Astrocyte (in vitro differentiated cells and primary cell): ENCODE measurements at regions not wholly inside any gene's neighbourhood (a gene's known extent, or its start where the extent isn't known, plus 50 kb on each side); places are given as distances from the start of the nearest gene placed in this dataset.
"Not testable (repeated sequence)": the region's sequence is repeated elsewhere in the genome, so short reads cannot be mapped to it uniquely, and the experiment has no call there.

Source experiments
- DNase-seq: peaks from one replicate; pipeline ENCODE4 v3.0.0-alpha.2; 2010; ENCODE audit warnings: low read depth
- FAIRE-seq: peaks from 2 replicates; lab custom pipeline; 2011; peaks lifted over from hg19 to GRCh38; lab: Jason Lieb, UNC
- H2AFZ ChIP-seq: 2 replicates; pipeline ENCODE4 v1.6.0; 2012; ENCODE audit warnings: low read depth, low read length, inconsistent platforms
- H3K27ac ChIP-seq: 2 replicates; pipeline ENCODE4 v1.5.1; 2011; ENCODE audit warnings: low read depth, low read length, inconsistent platforms
- H3K27me3 ChIP-seq: 2 replicates; pipeline ENCODE4 v1.6.0; 2011; ENCODE audit warnings: low read length, inconsistent platforms; ENCODE audit not compliant: insufficient read depth
- H3K36me3 ChIP-seq: 2 replicates; pipeline ENCODE4 v1.5.1; 2011; ENCODE audit warnings: low read length, inconsistent platforms; ENCODE audit not compliant: insufficient read depth
- H3K4me1 ChIP-seq: 2 replicates; pipeline ENCODE4 v1.5.1; 2011; ENCODE audit warnings: low read length, inconsistent platforms; ENCODE audit not compliant: insufficient read depth
- H3K4me2 ChIP-seq: 2 replicates; pipeline ENCODE4 v1.6.0; 2012; ENCODE audit warnings: low read length, inconsistent platforms
- H3K4me3 ChIP-seq: 2 replicates; pipeline ENCODE4 v1.5.1; 2011; ENCODE audit warnings: low read depth, mild to moderate bottlenecking, low read length, inconsistent platforms; ENCODE audit not compliant: insufficient read depth
- H3K79me2 ChIP-seq: 2 replicates; pipeline ENCODE4 v1.6.0; 2012; ENCODE audit warnings: mild to moderate bottlenecking, low read length, inconsistent platforms; ENCODE audit not compliant: insufficient read depth
- H3K9ac ChIP-seq: 2 replicates; pipeline ENCODE4 v1.6.0; 2012; ENCODE audit warnings: mild to moderate bottlenecking, low read length, inconsistent platforms
- H3K9me3 ChIP-seq: 2 replicates; pipeline ENCODE4 v1.5.1; 2012; ENCODE audit warnings: low read depth, mild to moderate bottlenecking, low read length, inconsistent platforms; ENCODE audit not compliant: insufficient read depth
- H4K20me1 ChIP-seq: 2 replicates; pipeline ENCODE4 v1.6.0; 2012; ENCODE audit warnings: low read length, inconsistent platforms; ENCODE audit not compliant: insufficient read depth
- H3K27ac Mint-ChIP-seq: one replicate; pipeline ENCODE4 v1.8.0; 2021; ENCODE audit warnings: mild to moderate bottlenecking, mixed read lengths; ENCODE audit not compliant: unreplicated experiment
- H3K27me3 Mint-ChIP-seq: one replicate; pipeline ENCODE4 v1.8.0; 2021; ENCODE audit warnings: low read depth, mixed read lengths; ENCODE audit not compliant: unreplicated experiment
- H3K36me3 Mint-ChIP-seq: one replicate; pipeline ENCODE4 v1.8.0; 2021; ENCODE audit warnings: low read depth, mixed read lengths; ENCODE audit not compliant: unreplicated experiment
- H3K4me1 Mint-ChIP-seq: one replicate; pipeline ENCODE4 v1.8.0; 2021; ENCODE audit warnings: low read depth, mixed read lengths; ENCODE audit not compliant: unreplicated experiment
- H3K4me3 Mint-ChIP-seq: one replicate; pipeline ENCODE4 v1.8.0; 2021; ENCODE audit warnings: mild to moderate bottlenecking, moderate library complexity, mixed read lengths; ENCODE audit not compliant: unreplicated experiment
- H3K9me3 Mint-ChIP-seq: one replicate; pipeline ENCODE4 v1.8.0; 2021; ENCODE audit warnings: mild to moderate bottlenecking, mixed read lengths; ENCODE audit not compliant: unreplicated experiment
- EZH2 ChIP-seq: IDR thresholded peaks from 2 replicates; pipeline ENCODE4 v1.6.1; 2012; ENCODE audit warnings: mild to moderate bottlenecking, low read length, inconsistent platforms; ENCODE audit not compliant: insufficient read depth
- TF ChIP-seq, protein P1 (sequence below): IDR thresholded peaks from 2 replicates; pipeline ENCODE4 v1.5.1; 2011; ENCODE audit warnings: low read depth, mild to moderate bottlenecking, inconsistent platforms, low read length, moderate library complexity; ENCODE audit not compliant: insufficient read depth

DNA sequence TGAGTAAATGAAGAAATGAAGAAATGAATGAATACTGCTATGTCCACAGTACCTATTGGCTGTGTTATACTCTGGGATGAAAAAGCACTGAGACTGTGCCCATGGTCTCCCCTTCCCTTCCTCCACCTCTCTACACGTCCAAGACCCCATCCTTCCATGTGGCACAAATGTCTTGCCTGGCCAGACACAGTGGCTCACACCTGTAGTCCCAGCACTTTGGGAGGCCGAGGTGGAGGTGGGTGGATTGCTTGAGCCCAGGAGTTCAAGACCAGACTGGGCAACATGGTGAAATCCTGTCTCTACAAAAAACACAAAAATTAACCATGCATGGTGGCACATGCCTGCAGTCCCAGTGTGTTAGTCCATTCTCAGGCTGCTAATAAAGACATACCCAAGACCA lies 200.1 kb downstream of the FAM43A start:
- H3K9me3 ChIP-seq, result peaks cover 14% of the 10 kb centered on the region
- Mint-ChIP-seq H3K36me3 (peaks cover 10% of the 10 kb centered on the region), H3K4me1 (no peaks in the 10 kb centered on the region), H3K27ac (no peak overlapping the region), H3K27me3 (peaks cover 24% of the 10 kb centered on the region), H3K4me3 (no peak overlapping the region), H3K9me3 (peaks cover 15% of the 10 kb centered on the region)
- H3K79me2 ChIP-seq, result no peaks in the 10 kb centered on the region
- no peak overlapping the region for H3K4me3 ChIP-seq
- H3K9ac ChIP-seq, result no peak overlapping the region
- H3K4me2 ChIP-seq, result no peak overlapping the region
- no peaks in the 10 kb centered on the region for H4K20me1 ChIP-seq
- no peaks in the 10 kb centered on the region for H3K36me3 ChIP-seq
- DNase-seq (no peak), FAIRE-seq (no peak)
- no peak overlapping the region for H3K27ac ChIP-seq
- peaks cover 2% of the 10 kb centered on the region for H3K27me3 ChIP-seq
- no peaks in the 10 kb centered on the region for H3K4me1 ChIP-seq
- H2AFZ ChIP-seq, result no peak overlapping the region
- TF ChIP-seq, protein P1, sequence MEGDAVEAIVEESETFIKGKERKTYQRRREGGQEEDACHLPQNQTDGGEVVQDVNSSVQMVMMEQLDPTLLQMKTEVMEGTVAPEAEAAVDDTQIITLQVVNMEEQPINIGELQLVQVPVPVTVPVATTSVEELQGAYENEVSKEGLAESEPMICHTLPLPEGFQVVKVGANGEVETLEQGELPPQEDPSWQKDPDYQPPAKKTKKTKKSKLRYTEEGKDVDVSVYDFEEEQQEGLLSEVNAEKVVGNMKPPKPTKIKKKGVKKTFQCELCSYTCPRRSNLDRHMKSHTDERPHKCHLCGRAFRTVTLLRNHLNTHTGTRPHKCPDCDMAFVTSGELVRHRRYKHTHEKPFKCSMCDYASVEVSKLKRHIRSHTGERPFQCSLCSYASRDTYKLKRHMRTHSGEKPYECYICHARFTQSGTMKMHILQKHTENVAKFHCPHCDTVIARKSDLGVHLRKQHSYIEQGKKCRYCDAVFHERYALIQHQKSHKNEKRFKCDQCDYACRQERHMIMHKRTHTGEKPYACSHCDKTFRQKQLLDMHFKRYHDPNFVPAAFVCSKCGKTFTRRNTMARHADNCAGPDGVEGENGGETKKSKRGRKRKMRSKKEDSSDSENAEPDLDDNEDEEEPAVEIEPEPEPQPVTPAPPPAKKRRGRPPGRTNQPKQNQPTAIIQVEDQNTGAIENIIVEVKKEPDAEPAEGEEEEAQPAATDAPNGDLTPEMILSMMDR, result no peak
- no peak for TF ChIP-seq EZH2

DNA sequence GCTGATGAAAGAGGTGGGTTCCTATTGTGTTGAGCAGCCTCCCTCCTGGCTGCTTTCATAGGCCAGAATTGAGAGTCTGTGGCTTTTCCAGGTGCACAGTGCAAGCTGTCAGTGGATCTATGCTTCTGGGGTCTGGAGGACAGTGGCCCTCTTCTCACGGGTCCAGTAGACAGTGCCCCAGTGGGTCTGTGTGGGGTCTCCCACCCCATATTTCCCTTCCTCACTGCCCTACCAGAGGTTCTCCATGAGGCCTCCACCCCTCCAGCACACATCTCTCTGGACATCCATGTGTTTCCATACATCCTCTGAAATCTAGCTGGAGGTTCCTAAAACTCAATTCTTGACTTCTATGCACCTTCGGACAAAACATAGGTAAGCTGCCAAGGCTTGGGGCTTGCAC lies 201.2 kb downstream of the FAM43A start:
- no peak overlapping the region for H3K27ac Mint-ChIP-seq
- Histone ChIP-seq H3K9ac (no peak overlapping the region), H3K9me3 (peaks cover 14% of the 10 kb centered on the region), H3K36me3 (no peaks in the 10 kb centered on the region), H3K4me3 (no peak overlapping the region), H3K4me1 (no peaks in the 10 kb centered on the region), H4K20me1 (no peaks in the 10 kb centered on the region), H2AFZ (no peak overlapping the region), H3K27ac (no peak overlapping the region), H3K4me2 (no peak overlapping the region), H3K79me2 (no peaks in the 10 kb centered on the region), H3K27me3 (no peaks in the 10 kb centered on the region)
- FAIRE-seq (no peak), DNase-seq (no peak)
- peaks cover 10% of the 10 kb centered on the region for H3K36me3 Mint-ChIP-seq
- no peaks in the 10 kb centered on the region for H3K4me1 Mint-ChIP-seq
- no peak overlapping the region for H3K4me3 Mint-ChIP-seq
- H3K27me3 Mint-ChIP-seq, result peaks cover 24% of the 10 kb centered on the region
- peaks cover 15% of the 10 kb centered on the region for H3K9me3 Mint-ChIP-seq
- no peak for TF ChIP-seq EZH2
- TF ChIP-seq, protein P1, result no peak

DNA sequence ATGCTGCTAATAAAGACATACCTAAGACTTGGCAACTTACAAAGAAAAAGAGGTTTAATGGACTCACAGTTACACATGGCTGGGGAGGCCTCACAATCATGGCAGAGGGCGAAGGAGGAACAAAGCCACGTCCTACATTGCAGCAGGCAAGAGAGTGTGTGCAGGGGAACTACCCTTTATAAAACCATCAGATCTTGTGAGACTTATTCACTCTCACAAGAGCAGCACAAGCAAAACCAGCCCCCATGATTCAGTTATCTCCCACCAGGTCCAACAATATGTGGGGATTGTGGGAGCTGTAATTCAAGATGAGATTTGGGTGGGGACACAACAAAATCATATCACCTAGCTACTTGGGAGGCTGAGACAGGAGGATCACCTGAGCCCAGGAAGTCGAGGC lies 202.4 kb downstream of the FAM43A start:
- not testable (repeated sequence) for H3K27ac ChIP-seq, H3K4me1 Mint-ChIP-seq, H3K27me3 ChIP-seq, H4K20me1 ChIP-seq, H2AFZ ChIP-seq, H3K36me3 ChIP-seq, H3K4me3 ChIP-seq, H3K79me2 ChIP-seq, H3K27ac Mint-ChIP-seq, H3K9ac ChIP-seq, H3K4me1 ChIP-seq, H3K4me3 Mint-ChIP-seq, H3K4me2 ChIP-seq, H3K36me3 Mint-ChIP-seq, DNase-seq, FAIRE-seq
- peaks cover 21% of the 10 kb centered on the region for H3K27me3 Mint-ChIP-seq
- H3K9me3 ChIP-seq, result peaks cover 14% of the 10 kb centered on the region
- H3K9me3 Mint-ChIP-seq, result peaks cover 15% of the 10 kb centered on the region
